ENCODE measurements at regions not wholly inside any gene's neighbourhood (a gene's known extent, or its start where the extent isn't known, plus 50 kb on each side); places are given as distances from the start of the nearest gene placed in this dataset.

DNA sequence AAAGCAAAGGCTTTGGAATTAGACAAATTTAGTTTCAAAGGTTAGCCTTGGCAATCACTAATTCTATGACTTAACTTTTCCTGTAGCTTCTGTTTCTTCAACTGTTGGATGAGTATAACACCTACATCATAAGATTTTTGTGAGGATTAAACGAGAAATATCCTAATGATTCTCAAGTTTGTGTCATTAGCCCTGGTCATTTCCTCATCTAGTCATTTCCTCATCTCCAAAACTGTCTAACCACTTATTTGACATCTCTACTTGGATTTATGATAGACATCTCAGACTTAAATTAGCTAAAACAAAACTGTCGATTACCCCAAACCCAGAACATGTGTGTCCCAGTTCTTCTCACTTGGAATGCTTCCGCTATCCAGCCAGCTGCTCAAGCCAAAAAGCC is 80.2 kb upstream of the CHODL start:
- TF ChIP-seq CTCF (IDR thresholded peaks at IDR 0.05) = no peak
- no peak for TF ChIP-seq POLR2A (IDR thresholded peaks at IDR 0.05)
